ENCODE measurements at regions not wholly inside any gene's neighbourhood (a gene's known extent, or its start where the extent isn't known, plus 50 kb on each side); places are given as distances from the start of the nearest gene placed in this dataset.

DNA sequence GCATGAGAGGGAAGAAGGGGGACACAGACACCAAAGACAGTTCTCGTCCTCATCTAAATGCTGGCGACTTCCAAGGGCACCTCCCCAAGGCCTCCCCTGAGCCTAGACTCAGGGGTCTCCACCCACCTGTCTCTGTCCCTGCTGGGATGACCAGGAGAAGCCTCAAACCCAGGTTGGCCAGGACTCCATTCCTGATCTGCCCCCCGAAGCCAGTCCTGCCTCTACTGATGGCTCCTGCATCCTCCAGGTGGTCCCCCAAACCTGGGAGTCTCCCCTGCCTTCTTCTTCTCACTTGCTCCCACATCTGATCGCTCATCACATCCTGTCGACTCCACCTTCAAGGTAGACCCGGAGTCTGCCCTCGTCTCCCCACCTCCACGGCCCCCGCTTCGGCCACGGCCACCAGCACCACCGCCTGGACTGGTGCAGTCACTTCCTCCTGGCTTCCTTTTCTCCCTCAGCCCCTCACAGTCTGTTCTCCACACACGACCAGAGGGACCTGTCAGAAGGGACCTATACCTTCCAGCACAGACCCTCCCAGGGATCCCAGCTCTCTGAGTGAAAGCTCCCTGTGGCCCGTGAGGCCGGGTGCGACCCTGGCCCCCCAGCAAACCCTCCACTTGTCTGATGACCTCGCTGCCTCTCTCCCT lies 92.1 kb downstream of the CEBPB start:
- intact Hi-C loops (cut with DNase I), result loop anchor here in 1 of 2 donors (10.0 kb wide), 1 partner anchor 88 kb away; the partner anchor contains the start of gene CEBPB
- DNase-seq (ENCODE audit: low spot score), result no peak

DNA sequence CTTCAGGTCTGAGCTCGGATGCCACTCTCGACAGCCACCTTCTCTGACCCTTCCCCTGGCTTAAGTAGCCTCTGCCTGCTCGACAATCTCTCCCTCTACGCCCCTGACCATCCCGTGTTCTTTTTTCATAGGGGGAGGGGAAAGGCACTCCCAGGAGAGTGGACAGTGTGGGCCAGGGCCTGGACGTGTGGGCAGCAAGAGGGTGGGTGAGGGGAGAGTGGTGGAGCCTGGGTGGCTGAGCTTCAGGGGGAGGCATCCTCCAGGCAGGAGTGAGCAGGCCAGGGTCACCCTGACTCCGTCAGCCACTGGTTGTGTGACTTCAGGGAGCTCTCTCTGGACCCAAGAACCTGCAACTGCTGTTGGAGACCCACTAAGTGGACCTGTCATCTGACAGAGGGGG lies 92.7 kb downstream of the CEBPB start:
- intact Hi-C loops (cut with DNase I), result loop anchor here in 1 of 2 donors (10.0 kb wide), 1 partner anchor 89 kb away; the partner anchor contains the start of gene CEBPB
- no peak for DNase-seq (ENCODE audit: low spot score)

DNA sequence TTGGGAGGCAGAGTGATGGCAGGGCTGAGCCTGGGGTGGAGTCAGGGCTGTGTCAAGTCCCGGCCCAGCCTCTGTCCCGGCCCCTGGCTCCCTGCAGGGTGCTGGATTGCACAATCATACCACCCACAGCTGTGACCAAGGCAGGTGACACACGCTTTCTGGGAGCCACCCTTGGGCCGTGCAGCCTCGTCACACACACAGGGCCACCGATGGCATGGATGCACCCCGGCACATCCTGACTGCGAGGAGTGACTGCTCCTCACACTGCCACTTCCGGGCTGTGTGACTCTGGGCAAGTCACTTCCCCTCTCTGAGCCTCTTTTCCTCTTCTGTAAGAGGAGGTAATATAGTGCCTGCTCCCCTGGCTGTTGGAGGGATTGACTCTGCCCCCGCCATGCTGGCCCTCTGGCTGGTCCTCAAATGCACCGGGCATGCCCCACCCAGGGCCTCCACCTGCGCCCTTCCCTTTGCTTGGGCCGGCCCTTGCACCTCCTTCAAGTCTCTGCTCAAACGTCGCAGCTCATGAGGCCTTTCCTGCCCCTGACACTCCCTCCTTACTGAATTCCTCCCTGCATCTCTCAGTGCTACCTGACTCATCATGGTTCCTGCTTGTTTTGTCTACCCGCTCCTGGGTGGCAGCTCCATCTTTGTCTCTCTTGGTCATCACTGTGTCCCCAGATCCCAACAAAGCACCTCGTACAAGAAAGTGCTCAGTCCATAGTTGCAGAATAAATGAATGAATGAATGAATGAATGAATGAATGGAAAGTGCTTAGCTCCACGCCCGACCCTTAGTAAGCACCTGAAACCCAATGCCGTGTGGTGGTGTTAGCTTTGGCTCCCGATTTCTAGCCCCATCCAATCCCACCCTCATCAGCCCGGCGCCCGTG lies 93.5 kb downstream of the CEBPB start:
- no peak for DNase-seq (ENCODE audit: low spot score)
- intact Hi-C loops (cut with DNase I), result loop anchor here in 1 of 2 donors (10.0 kb wide), 1 partner anchor 89 kb away; the partner anchor contains the start of gene CEBPB

DNA sequence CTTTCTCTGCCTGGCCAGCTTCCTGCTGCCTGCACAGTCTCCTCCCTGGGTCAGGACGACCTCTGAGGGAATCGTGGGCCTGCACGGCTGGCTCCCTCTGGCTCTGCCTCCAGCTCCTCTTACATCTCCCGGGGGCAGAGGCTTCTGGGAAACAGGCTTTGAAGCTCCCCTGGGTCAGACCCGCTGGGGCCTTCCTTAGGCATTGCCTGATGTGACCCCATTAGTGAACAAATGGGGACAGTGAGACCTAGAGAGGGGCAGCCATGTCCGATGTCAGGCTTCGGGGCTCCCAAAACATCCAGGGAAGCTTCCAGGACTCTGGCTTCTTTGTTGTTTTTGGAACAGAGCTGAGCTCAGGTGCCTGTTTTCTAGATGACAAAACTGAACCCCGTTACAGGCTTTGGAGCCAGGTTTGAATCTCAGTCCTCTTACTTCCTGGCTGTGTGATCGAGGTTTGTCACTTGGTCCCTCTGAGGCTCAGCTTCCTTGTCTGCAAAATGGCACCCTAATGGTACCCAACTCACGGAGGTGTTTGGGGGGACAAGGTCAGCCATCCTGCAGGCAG lies 94.3 kb downstream of the CEBPB start:
- intact Hi-C loops (cut with DNase I), result loop anchor here in 1 of 2 donors (10.0 kb wide), 1 partner anchor 90 kb away; the partner anchor contains the start of gene CEBPB
- DNase-seq (ENCODE audit: low spot score), result no peak

DNA sequence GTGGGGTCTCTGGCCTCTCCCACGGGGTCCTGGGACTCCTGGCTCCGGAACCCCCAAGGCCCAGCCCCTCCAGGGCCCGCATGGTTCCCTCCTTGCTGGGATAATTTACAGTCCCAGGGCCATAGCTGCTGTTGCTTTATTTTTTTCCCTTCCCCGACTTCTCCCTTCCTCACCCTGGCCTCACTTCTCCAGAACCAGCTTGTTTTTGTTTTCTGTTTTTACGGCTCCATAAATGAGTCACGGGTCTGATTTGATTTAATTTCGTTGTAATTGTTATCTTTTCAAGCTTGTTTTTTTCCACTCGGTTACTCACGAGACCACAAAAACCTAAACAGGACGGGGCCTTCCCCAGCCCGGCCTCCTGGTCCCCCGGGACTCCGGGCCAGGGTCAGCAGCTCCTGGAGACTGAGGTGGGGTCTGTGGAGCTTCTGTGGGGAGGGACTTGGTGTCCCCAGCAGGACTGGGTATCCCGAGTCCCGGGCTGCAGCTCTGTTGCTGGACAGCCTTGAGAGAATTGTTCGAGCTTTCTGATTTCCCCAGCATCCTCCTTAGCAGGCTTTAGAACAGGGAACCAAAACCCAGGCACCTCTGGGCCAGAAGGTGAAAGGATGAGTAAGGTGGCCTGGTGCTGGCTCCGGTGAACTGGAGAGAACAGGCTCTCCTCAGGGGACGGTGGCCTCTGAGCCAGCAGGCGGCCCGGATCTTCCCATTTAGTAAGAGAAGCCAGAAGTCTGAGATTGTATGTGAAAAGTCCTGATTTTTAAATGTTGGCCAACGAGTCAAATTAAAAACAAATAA lies 94.9 kb downstream of the CEBPB start:
- DNase-seq (ENCODE audit: low spot score), result no peak
- intact Hi-C loops (cut with DNase I), result loop anchor here in 1 of 2 donors (10.0 kb wide), 1 partner anchor 91 kb away; the partner anchor contains the start of gene CEBPB

DNA sequence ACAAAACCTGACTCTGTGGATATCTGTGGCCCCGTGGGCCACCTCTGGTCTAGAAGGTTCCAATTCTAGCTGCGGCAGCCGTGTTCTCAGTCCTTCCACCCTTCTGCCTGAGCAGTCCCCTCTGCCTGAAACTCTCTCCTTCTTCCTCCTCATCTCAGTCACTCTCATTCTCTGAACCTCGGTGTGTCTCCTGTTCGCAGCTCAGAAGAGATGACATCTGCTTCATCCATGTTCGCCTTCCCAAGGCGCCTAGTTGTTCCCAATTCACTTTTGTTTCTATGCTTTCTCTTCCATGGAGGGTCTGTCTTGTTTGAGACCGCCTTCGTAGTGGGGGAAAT lies 95.5 kb downstream of the CEBPB start:
- intact Hi-C loops (cut with DNase I), result loop anchor here in 1 of 2 donors (10.0 kb wide), 1 partner anchor 91 kb away; the partner anchor contains the start of gene CEBPB
- no peak for DNase-seq (ENCODE audit: low spot score)

DNA sequence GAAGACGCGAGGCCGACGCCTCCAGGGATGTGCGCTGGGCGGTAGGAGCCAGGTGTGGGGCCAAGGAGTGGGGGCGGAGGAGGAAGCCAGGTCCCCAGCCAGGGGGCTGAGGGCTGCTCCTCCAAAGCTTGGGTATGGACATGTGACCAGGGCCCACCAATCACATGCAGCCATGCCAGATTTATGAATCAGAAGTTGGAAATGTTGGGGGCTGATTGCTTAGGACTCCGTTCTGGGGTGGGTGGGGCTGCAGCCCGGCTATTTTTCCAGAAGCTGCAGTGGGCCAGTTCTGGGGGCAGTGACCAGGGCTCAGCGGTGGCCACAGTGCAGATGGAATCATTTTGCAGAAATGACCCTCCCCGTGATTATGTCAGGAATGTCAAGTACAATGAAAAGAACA lies 96.0 kb downstream of the CEBPB start:
- intact Hi-C loops (cut with DNase I), result loop anchor here in 1 of 2 donors (10.0 kb wide), 1 partner anchor 92 kb away; the partner anchor contains the start of gene CEBPB
- DNase-seq (ENCODE audit: low spot score), result no peak

DNA sequence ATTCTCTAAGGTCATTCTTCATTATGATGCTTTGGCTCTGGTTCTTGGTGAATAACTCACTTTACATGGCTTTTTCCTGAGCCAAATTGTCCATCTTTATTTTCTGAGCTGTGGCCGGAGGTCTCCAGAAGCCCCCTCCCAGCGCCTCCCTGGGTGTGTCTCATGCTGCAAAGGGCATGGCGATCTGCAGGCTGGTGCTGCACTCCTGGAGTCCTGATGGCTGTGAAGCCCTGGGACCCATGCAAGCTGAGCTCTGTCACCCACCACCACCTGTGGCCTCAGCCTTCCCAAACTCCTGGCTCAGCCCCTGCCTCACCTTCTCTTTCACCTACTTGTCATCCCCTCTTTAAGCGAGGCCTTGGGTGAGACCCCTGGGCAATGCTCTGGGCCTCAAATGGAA lies 96.9 kb downstream of the CEBPB start:
- intact Hi-C loops (cut with DNase I), result loop anchor here in 1 of 2 donors (10.0 kb wide), 1 partner anchor 93 kb away; the partner anchor contains the start of gene CEBPB
- no peak for DNase-seq (ENCODE audit: low spot score)

DNA sequence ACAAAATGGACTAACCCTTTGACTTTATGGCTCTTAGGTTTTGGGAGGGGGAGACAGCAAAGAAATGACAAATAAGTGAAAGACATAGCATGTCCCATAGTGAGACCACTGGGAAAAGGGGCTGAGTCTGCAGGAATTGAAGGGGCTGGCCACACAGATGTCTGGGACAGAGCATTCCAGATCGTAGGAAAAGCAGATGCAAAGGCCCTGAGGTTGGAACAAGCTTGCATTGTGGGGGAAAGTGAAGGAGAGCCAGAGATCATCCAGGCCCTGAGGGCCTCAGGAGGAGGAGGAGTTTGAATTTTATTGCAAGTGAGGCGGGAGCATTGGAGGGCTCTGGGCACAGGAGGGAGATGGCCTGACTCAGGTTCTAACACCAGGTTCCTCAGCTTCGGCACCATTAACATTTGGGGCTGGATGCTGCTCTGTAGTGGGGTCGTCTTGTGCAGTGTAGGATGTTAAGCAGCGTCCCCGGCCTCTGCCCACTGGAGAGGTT lies 97.5 kb downstream of the CEBPB start:
- DNase-seq (ENCODE audit: low spot score), result no peak
- intact Hi-C loops (cut with DNase I), result loop anchor here in 1 of 2 donors (10.0 kb wide), 1 partner anchor 93 kb away; the partner anchor contains the start of gene CEBPB

DNA sequence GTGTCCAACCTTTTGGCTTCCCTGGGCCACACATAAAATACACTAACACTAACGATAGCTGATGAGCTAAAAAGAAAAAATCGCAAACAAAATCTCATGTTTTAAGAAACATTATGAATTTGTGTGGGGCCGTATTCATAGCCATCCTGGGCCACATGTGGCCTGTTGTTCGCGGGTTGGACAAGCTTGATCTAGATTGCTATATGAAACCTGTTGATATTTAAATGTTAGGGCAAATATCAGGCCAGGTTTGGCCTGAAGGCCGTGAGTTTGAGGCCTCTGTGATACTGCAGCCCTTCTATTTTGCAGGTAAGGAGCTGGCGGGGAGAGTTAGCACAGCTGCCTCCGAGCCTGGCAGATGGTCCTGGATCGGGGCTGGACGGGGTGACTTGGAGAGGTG lies 99.0 kb downstream of the CEBPB start:
- no peak for DNase-seq (ENCODE audit: low spot score)
- intact Hi-C loops (cut with DNase I), result loop anchor here in 1 of 2 donors (10.0 kb wide), 1 partner anchor 95 kb away; the partner anchor contains the start of gene CEBPB

DNA sequence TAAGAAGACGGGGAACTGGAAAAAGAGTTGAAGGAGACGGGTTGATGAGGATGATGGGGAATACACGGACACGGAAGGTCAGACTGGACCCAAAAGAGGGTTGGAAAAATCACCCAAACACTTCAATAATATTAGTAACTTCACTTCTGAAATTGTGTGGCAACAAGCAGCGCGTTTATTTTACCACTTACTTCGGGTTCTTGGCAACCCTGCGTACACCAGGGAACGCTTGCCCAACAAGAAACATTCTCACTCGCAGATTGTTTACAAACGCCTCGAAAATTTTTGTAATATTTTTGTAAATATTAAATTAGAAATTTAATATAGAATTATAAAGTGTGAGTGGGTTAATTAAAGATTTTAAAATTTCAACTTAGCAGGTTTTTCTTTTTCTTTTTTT lies 99.5 kb downstream of the CEBPB start:
- intact Hi-C loops (cut with DNase I), result loop anchor here in 1 of 2 donors (10.0 kb wide), 1 partner anchor 95 kb away; no protein-coding TSS in a partner anchor
- DNase-seq (ENCODE audit: low spot score), result no peak

DNA sequence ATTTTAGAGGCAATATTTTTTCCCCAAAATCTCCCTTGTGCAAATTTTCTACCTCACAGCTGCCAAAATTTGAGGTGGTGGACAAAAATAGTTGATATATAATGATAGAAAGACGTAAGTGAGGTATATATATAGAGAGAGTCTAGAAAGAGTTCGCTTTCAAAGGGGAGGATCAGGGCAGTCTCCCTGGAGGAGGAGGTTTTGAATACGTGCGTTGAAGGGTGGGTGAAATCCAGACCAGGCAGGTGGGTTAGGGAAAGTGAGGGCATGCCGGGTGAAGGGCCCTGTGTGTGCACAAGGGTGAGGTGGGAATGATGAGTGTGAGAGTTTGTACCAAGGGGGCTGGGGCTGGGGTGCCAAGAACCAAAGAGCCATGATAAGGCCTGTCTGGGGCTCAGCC lies 100.2 kb downstream of the CEBPB start:
- intact Hi-C loops (cut with DNase I), result loop anchor here in 1 of 2 donors (10.0 kb wide), 1 partner anchor 94 kb away; no protein-coding TSS in a partner anchor
- no peak for DNase-seq (ENCODE audit: low spot score)

DNA sequence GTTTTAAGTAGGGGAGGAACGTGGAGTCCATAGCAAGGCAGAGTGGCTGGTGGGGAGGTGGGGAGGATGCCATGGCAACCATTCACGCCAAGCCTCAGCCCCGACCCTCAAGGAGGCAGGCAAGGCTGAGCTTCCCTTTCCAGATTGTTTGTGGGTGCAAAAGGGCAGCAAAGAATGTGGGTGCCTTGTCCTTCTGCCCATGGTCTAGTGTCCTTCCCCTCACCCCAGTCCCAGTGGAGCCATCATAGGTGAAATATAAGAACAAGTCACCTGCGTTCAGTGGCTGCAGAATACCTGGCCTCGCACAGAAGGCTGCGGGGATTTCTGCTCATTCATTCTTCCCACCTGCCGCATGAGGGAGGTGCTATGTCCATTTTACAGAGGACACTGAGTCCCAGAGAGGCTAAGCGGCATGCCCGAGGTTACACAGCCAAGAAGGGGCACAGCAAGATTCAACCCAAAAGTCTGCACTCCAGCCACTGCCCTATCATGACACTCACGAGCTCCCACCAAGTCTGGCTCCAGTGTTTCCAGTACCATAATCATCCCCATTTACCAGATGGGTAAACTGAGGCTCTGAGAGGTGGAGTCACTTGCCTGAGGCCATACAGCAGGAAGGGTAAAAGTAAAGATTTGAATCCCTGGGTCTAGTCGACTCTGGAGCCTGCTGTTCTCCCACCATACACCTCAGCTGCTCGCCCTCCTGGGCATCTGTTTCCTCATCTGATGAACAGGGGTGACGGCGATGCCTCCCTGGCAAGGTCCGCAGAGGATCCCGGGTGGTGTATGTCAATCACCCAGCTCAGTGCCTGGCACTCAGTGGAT lies 100.8 kb downstream of the CEBPB start:
- intact Hi-C loops (cut with DNase I), result loop anchor here in 1 of 2 donors (10.0 kb wide), 1 partner anchor 93 kb away; no protein-coding TSS in a partner anchor
- DNase-seq (ENCODE audit: low spot score), result no peak

DNA sequence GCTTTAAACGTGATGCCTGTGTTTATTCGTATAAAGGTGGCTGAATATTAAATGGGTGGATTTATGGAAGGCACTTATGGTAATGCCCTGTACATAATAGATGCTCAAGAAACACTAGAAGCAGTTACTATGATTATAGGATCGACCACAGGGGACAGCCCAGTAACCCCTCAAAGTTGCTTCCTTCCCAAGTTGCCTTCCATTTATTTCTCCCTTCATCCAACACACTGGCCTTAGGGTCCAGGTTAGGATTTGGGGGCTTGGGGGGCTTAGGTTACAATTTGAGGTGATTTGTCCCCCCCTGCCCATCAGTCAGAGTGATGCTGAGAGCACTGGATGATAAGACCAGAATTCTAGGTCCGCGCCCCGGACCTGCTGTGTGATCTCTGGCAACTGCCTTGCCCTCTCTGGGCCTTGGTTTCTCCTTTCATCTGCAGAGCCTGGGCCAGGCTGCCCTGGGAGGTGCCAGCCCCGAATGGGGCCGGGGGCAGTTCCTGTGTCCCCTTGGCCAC lies 101.5 kb downstream of the CEBPB start:
- DNase-seq (ENCODE audit: low spot score), result no peak
- intact Hi-C loops (cut with DNase I), result loop anchor here in 1 of 2 donors (10.0 kb wide), 1 partner anchor 93 kb away; no protein-coding TSS in a partner anchor

DNA sequence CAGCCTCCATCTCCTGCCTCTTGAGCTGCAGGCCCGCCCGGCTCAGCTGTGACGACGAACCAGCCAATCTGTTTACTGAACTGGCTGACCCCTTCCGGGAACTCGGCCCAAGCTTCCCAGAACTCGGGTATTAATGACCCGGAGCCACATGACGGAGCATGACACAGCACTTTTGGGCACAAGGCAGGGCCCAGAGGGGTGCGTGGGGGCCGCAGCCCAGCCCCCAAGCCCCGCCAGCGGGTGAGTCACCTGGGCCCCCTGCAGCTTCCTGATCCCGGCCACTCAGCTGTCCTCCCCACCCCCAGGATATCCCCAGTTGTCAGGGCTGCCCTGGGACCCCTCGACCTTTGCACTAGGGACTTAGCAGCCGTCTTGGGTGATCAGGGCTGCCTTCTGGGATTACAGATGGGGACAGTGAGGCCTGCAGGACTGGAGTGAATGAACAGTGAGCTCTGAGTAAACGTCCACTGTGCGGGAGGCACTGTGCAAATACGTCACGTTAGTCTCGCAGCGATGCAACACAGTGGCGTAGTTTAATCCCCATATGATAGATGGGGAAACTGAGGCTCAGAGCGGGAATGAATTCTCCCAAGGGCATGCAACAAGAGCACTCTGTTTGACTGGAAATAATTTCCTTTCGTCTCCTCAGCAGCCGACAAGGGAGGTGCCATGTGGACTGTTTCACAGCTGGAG lies 102.1 kb downstream of the CEBPB start:
- intact Hi-C loops (cut with DNase I), result loop anchor here in 1 of 2 donors (10.0 kb wide), 1 partner anchor 92 kb away; no protein-coding TSS in a partner anchor
- peak; percentile 99 for DNase-seq (ENCODE audit: low spot score)

DNA sequence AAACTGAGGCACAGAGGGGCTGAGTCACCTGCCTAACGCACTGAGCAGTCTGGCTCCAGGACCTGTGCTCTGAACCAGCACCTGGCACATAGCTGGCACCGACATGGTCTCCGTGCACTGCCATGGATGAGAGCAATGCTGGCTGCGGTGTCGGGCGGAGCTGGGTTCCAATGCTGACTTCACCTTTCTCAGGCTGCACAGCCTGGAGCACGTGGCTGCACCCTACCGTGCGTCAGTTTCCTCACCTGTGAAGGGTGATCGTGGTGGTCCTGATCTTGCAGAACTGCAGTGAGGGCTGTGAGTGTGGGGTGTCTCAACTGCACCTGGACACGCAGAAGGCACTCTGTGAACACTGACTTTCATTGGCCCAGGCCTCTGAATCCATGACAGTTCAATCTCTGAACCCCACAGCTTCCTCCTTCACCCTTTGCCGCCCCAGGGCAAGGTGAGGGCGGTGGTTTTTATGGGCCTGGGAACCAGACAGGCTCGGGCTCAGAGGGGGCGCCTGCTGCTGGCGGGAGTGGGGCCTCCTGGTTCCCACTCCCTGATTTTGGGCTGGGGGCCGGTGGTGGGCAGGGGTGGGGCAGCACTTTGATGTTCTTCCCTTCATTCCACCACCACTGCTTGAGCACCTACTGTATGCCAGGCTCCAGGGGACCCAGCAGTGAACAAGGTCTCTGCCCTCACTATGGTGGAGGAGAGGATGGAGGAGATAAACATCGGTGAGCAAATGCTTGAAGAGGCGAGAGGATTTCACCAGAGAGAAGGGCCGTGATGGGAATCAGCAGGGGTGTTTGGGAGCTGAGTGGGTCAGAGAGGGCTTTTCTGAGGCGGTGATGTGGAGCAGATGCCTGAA lies 102.9 kb downstream of the CEBPB start:
- intact Hi-C loops (cut with DNase I), result loop anchor here in 1 of 2 donors (10.0 kb wide), 1 partner anchor 91 kb away; no protein-coding TSS in a partner anchor
- peak; percentile 81 for DNase-seq (ENCODE audit: low spot score)

Measured in posterior vena cava (tissue), 2 donors.